Islet precursor cell (in vitro differentiated cells): ENCODE measurements at regions not wholly inside any gene's neighbourhood (a gene's known extent, or its start where the extent isn't known, plus 50 kb on each side); places are given as distances from the start of the nearest gene placed in this dataset.
"Not testable (repeated sequence)": the region's sequence is repeated elsewhere in the genome, so short reads cannot be mapped to it uniquely, and the experiment has no call there.

ENCODE experiments used
- DNase-seq: peaks from one replicate; pipeline ENCODE4 v3.0.0-alpha.2; 2018

- DNase-seq: no peak
Observed at GRCh38 chr15:69660114-69660513, 207.5 kb downstream of the RPLP1 start.

DNA sequence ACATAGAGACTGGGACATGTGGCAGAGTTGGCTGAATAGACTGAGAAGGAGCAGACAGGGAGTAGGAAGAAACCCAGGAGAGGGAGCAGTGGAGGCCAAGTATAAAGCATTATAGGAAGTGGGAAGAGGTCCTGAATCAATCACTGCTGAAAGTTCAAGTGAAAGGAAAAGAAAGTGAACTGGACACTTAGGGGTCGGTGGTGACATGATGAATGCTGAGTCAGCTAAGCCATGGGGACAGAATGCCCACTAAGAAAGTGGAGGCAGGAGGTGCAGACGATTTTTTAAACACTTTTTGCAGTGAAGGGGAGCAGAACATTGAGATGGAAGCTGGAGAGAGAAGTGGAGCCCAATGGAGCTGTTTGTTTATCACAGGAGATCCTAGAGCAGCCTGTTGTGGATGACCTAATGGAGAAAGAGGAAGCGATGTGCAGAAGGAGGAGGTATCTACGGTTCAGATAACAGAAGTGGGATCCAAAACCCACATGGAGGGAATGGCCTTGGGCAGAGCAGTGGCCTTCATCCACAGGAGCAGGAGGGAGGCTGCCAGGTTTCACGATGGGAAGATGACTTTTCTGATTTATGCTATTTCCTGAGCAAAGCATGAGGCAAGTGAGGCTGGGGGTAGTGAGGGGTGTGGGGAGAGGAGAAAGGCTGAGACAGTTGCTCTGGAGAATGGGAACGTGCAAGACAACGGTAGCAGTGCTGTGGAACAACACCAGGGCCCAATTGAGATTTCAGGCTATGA lies 208.2 kb downstream of the RPLP1 start:
- peak; percentile 16 for DNase-seq

- DNase-seq: peak; percentile 7
Observed at GRCh38 chr15:69661446-69661845, 208.8 kb downstream of the RPLP1 start.

DNA sequence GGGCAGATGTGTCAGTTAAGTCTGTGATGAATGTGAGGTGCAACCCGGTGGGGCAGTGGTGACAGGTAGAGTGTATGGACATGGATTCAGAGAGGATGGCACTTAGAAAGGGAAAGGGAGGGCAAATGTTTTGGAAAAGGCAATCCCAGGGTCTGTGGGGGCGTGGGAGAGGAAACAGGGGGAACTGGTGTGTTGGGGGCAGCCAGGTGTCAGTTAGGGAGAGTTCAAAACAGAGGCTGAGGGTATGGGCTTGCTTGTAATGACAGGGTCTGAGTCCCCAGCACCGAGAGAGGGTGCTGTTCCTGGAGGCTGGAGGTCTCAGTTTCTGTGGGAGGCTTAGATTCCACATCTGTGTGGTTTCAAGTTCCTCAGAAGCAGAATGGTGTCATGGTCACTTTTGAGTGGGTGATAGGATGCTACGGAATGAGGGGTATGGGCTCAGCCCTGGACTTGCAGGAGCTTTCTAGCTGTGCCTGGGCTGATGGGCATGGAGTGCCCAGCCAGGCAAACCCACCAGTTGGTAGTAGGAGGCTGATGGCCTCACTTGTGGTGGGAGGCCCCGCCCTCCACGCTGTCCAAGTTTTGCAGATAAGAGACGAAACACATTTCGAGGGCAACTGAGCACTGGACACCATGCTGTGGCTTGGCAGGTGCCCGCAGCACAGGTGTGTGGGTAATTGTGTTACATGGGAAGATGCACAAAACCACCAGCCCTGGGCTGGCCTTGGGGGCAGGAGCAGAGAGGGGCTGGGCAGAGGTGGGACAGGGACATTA lies 209.4 kb downstream of the RPLP1 start:
- DNase-seq: peak; percentile 41

DNA sequence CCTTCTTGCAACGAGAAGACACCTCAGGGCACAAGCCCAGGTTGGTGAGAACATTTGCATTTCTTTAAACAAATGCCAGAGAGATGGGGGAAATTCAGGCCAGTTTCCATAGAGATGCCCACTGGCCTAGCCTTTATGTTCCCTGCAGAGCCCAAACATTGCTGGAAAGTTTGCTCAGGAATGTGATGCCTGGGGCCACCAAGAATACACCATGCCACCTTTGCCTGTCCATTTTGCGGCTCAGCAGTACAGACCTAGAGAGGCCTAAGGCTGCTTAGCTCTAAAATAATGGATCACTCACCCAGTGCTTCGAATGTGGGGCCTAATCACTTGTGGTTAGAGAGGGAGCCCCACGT lies 210.0 kb downstream of the RPLP1 start:
- no peak for DNase-seq

DNA sequence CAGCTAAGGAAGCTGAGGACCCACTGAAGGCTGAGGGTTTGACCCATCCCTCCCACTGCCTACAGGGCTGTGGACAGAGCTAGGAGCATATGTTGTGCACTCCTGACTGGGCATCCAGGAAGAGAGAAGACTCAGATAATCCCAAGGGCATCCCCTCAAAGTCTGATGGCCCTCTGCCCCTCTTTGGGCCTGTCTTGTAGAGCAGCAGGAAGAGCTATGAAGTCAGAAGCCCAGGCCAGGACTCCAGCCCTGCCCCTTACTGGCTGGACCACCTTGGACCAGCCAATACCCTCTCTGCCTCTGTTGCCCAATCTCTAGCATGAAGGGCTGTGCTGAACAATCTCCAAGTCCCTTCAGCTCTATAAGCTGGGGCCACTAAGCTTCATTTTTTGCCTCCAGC lies 210.8 kb downstream of the RPLP1 start:
- peak; percentile 40 for DNase-seq

- DNase-seq: no peak
Observed at GRCh38 chr15:69663982-69664381, 211.4 kb downstream of the RPLP1 start.

DNA sequence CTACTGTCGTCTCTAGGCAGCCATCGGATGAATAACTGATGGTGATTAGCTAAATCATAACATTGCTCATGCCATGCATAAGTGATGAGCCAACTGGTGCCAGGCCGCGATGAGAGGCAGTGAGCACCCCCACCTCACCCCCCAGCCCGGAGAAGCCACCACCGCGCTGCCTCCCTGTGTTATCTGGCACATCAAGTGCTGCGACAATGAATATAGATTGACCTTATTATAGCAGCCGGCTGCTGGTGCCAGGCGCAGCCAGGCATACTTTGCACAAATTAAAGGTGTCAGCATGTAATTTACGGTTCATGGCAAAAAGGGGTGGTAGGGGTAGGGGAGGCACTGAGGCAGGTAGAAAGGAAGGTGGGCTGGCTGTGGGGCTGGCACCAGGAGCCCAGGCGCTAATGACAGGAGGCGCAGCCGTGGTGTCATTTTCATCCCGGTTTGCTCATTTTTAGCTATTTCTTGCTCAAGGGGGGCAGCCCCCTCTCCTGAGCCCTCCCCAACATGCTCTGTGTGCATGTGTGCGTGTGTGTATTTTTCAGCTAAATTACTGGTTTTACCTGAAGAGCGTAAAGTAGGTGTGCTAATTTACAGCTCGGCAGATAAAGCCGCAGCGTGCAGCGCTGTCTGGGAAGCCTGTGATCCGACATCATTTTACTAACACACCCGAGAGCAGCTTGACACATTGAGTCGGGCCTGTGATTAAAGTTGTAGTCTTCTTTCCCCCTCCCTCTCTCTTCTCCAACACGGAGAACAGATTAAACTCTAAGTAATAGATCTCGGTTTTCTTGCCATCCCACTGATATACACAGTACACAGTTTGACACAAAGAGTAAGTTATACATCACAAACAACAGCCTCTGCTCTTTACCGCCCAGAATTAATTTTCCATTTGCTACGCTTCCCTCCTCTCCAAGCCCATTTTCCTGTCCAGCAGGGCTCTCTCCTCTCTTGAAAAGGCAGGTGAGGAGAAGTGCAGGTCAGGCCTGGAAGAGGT lies 212.3 kb downstream of the RPLP1 start:
- peak; percentile 37 for DNase-seq

GRCh38 chr15:69665641-69666111 lies 213.1 kb downstream of the RPLP1 start:
- DNase-seq: peak; percentile 60

DNA sequence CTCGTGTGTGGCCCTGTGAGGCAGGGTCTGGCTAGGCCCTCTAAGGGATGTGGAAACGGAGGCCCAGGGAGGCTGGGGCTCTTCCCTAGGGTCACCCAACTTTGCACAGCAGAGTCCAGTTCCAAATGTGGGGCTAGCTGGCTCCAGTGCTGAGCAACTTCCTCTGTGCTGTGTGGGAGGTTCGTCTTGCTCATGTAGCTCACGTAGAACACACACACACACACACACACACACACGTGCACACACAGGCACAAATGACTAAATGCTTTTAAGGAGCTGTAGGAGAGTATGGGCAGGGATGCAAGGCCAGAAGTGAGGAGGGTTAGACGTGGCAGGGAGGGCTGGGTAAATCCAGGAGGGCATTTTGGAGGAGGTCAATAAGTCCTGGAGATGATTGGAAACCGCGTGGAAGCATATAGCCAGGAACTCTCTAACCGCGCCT lies 213.8 kb downstream of the RPLP1 start:
- DNase-seq: no peak

GRCh38 chr15:69666921-69667811 lies 214.5 kb downstream of the RPLP1 start:
- no peak for DNase-seq

GRCh38 chr15:69668039-69668705 lies 215.6 kb downstream of the RPLP1 start:
- no peak for DNase-seq

DNA sequence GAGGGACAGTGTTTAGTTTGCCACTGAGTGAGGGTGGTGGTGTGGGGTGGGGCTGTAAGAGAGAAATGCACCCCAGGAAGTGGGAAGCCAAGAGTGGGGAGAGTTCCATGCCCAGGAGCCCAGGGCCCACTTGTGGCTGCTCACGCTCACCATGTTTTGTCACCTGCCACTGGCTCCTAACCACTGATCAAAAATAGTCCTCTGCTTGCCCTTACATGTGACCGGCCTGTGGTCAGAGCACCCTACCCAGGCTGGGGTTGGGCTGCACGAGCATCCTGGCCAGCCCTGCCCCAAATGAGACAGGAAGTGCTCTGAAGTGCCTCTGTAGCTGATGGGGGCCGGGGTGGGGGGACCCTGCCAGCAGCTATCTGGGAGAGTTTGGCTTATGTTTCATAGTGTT lies 216.3 kb downstream of the RPLP1 start:
- no peak for DNase-seq

GRCh38 chr15:69669446-69669845 lies 216.8 kb downstream of the RPLP1 start:
- DNase-seq: no peak

- no peak for DNase-seq
Observed at GRCh38 chr15:69673291-69673881, 220.8 kb downstream of the RPLP1 start.

DNA sequence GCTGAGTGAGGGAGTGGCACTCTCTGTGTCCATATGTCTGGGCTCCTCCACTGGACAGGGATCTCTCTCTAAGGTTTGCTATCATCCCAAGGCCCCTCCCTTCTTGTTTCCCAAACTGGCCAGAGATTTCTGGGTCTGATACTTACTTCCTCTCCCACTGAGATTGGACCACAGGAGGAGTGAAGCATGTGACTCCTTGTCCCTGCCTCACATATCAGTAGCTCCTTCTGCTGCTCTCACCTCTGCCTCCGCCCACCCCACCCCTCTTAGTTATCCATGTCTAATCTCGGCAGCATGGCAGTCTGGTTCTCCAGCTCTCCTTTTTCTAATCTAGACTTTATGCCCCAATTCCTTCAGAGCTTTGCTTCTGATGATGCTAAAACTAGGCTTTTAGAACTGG lies 223.1 kb downstream of the RPLP1 start:
- DNase-seq: no peak

DNA sequence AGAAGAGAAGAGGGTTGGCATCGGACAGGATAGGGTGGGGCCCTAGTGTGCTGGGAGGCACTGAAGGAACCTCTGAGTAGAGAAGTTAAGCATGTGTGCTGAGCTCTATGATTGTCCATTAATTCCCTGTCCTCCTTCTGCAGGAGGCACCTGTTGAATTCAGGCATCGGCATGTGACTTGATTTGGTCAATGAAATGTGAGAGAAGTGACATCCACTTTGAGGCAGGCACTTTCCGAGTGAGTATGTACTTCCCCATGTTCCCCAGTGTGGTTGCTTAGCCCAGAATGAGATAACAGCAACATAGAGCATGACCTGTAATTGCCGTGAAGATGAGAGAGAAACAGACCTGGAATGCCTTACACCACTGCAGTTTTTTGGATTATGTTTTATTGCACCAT lies 224.8 kb downstream of the RPLP1 start:
- DNase-seq: no peak

GRCh38 chr15:69679623-69680228 lies 227.1 kb downstream of the RPLP1 start:
- no peak for DNase-seq

GRCh38 chr15:69684823-69685222 lies 232.2 kb downstream of the RPLP1 start:
- not testable (repeated sequence) for DNase-seq
